HK-2 (cell line): ENCODE measurements at regions not wholly inside any gene's neighbourhood (a gene's known extent, or its start where the extent isn't known, plus 50 kb on each side); places are given as distances from the start of the nearest gene placed in this dataset.

Experiments
- DNase-seq: peaks from one replicate; pipeline ENCODE4 v3.0.0-alpha.2; 2018; ENCODE audit not compliant: unreplicated experiment

DNA sequence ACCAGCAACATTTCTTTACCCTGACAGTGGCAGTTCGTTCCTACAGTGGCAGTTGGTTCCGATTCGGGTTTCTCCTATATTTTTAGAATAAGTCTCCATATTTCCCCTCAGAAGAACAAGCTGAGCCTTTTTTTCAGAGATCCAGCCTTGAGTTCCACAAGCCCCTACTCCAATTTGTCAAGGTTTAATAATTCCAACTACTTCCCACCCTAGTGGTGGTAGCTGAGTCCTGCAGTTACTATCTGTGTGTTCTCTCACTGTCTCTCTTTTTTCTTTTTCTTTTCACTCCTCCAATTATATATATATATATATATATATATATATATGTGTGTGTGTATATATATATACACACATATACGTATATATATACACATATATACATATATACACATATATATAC is 1347.3 kb downstream of the PCDH9 start:
- DNase-seq = no peak

DNA sequence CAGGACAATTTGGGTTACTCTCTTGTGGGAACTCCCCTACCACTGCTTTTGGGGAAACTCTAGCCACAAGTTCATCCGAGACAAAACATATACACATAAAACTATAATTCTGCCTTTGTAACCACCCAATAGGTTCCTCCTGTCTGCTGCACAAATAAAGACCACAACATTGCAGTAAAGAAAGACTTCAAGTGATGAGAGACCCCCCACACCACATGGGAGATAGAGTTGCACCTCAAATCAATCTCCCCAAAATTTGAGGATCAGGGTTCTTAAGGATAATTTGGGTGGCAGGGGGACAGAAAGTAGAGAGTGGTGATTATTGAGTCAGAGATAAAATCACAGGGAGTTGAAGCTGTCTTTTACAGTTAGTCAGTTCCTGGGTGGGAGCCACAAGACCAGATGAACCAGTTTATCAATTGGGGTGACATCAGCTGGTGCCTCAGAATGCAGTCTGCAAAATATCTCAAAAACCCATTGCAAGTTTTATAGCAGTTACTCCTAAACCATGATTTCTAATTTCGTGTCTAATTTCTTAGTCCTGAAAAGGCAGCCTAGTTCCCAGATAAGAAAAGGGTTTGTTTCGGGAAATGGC is 1348.5 kb downstream of the PCDH9 start:
- DNase-seq = no peak

DNA sequence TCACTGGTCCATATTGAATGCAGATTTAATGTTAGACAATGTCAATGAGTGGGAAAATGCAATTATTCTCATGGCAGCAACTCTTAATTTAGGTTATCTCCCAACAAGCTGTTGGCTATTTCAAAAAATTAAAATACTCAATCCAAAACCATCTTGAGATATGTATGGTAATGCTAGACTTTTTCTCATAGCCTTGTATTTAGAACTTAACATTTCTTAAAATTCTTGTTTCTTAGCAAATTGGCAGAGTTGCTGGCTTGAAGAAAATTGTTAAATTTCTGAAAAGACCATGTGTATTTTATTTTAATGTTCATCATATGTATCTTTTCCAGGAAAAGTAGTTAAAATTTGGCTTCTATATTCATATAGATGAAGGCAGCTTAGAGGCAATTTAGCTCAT is 1355.1 kb downstream of the PCDH9 start:
- no peak for DNase-seq

DNA sequence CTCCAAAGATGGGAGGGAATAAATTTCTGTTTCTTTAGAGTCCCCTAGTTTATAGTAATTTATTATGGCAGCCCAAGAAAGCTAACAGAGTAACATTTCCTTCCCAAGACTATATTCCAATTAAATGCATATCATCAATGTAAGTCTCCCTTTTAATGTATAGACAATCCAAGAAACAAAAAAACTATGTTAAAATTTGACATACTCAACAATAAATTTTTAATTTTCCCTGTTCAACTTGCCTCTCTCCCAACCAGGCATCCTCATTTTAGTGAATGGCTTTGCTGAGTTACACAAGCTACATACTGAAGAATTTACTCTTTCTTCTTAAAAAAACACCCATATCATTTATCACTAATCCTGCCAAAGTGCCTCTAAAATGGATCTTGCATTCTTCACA is 1357.7 kb downstream of the PCDH9 start:
- no peak for DNase-seq

DNA sequence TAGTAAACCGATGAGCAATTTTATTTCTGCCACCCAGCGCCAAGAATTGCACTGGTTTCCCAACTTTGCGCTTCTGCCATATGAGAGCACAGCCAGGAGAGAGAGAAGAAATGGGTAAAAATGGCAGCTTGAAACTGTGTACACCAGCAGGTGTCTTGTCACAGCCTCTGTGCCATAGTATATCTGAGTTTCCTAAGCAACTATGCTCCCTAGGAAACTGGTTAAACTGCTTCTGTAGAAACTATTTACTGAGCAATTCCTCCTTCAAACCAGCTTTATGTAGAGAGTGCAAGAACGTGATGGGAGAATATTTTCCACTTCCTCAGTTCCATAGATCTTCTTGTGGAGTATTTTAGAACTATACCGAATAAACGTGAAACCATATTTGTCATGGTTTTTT is 1361.3 kb downstream of the PCDH9 start:
- DNase-seq = no peak

DNA sequence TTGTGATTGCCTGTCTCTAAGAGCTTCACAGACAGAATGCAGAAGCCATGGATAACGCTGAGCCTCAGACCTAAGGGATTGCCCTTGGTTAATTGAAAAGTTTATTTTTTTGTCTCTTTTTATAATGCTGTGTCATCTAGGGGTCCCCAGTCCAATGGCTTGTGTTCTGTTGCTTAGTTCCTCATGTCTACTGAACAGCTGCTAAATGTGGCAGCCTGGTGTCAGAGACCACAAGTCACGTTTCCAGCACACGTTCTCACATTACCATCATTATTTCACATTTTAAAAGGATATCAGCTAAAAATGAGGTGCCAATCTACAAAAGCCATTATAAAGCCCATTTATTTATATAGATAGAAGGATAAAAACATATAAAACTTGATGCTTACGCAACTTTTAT is 1362.0 kb downstream of the PCDH9 start:
- no peak for DNase-seq

DNA sequence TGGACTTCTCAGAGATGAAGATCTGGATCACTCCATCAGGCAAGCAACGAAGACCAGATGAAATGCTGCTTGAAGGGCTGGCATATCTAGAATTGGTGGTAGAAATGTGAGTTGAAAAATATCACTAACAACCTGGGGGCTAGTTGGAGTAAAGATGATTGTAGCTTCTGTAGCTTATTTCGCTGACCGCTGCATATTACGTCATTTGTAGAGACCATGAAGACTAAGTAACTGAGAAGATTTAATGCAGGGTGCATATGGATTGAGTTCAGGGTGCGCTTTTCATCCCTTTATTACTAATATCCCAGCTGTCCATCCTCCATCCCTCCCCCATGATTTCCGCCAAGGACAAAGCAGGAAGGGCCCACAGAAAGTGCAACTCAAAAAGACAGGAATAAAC is 1364.0 kb downstream of the PCDH9 start:
- no peak for DNase-seq

DNA sequence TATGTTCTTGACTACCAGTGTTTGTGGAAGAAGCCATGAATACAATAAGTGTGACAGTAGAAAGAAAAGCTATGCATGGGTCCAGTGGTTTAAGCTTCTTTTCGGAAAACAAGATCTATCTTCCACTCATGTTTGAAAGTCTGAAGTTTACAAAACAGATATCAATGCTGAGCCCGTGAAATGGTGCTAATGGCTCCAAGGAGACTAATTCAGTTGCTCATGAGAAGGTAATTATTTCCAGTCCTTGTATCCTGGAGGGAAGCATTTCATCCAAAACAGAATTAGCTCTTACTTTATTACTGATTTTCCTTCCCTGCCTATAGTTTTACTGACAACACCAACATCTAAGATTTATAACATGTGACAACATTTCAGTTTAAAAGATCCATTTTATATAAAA is 1364.9 kb downstream of the PCDH9 start:
- no peak for DNase-seq

DNA sequence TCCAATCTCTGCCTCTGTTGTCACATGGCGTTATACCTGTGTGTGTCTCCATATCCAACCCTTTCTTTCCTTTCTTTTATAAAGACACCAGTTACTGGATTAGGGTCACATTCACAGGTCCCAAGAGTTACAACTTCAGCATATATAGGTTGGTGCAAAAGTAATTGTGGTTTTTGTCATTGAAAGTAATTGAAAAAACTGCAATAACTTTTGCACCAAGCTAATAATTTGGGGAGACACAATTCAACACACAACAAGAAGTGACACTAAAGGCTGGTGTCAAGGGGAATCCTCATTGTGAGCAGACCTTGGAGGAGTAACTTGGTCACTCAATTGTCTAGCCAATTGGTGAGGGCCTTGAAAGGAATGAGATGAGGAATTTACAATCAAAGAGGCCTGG is 1366.1 kb downstream of the PCDH9 start:
- DNase-seq = no peak

DNA sequence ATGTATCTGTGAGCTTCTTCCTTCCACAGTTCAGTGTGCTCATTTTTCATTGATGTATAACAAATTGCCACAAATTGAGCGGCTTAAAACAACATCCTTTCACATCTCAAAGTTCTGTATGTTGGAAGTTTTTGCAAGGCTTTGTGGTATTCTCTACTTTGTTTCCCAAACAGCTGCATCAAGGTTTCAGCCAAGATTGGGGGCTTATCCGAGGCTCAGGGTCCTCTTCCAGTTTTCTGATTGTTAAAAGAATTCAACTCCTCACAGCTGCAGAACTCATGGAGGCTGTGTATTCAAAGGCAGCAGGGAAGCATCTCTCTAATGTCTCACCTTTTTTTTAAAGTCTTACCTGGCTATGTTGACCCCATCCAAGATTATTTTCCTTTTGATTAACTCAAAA is 1369.8 kb downstream of the PCDH9 start:
- DNase-seq = no peak

DNA sequence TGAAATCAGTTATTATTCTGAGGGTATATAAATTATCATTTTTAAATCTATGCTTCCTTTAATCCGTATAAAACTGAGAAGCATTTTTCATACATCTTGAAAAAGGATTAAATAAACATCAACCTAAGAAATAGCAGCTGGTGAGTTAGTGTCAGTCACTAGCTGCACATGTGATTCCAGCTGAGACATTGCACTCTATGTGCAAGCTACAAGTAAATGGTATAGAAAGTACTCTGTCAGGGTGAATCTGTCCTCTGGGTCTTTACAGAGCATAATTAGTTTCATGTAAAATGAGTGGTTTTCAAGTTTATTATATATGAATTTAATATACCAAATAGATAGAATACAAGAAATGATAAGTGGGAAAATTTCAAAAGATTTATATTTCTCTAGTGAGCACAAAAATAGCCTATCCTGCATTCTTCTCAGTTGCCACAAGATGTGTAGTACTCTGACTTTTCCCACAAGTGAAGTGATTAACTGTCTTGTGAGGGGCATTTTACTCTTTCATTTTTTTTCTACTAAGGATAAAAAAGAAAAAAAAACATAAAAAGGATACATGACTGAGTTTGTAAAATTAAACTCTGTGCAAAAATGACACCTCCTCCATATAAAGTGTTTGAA is 1372.1 kb downstream of the PCDH9 start:
- no peak for DNase-seq

DNA sequence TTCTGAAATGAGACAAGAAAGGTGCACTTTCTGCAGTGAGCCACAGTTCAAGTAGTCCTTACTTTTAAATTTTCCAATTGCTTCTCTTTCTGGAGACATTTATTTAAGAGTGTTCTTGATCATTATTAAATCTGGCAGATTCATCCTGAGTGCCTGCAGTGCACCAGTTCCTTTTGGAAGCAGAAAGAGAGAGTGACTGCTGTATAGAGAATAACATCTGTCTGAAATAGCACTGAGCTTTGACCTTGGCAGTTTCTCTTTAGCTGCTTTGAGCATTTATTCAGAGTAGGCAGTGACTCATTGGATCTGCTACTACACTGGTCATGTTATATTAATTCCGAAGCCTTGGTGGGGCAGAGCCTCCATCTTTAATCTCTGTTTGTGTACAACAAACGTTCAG is 1373.7 kb downstream of the PCDH9 start:
- no peak for DNase-seq

DNA sequence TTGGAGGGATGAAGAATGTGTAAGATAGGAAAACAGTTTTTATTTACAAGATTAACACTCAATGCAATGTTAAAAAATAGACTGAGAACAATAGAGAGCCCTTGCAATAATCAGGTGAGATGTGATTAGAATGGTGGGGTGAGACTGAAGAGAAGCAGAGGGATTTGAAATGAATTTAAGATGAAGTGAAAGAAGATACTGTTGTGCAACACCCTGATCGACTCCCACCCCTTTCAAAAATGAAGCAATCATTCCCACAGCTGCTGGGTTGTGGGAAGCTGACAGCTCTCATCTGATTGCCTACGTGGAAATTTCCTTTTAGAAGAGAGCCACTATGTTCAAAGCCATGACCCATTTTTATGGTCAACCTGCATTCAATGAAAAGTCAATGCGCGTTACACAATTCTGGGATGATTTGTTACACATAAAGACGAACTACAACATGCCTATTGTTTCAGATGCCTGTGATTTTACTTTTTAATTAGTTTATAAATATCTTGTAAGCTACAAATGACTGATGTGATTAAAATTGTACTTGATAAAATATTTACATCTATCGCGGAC is 1374.8 kb downstream of the PCDH9 start:
- DNase-seq = no peak

DNA sequence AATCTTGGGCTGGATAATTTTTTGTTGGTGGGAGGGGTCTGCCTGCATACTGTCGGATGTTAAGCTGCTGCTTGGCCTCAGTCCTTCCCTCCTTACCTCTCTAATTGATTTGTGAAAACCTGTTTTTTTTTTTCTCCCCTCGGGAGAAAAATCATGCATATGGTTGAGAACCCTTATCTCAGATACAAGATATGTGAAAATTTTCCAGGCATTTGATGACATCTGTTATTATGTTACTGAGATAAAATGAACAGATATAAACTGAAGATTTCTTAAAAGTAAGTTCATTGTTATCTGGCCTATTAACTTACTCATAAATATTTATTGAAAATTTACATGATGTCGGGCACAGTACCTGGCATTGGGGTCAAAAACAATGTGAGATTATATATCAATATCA is 1375.7 kb downstream of the PCDH9 start:
- DNase-seq = no peak

DNA sequence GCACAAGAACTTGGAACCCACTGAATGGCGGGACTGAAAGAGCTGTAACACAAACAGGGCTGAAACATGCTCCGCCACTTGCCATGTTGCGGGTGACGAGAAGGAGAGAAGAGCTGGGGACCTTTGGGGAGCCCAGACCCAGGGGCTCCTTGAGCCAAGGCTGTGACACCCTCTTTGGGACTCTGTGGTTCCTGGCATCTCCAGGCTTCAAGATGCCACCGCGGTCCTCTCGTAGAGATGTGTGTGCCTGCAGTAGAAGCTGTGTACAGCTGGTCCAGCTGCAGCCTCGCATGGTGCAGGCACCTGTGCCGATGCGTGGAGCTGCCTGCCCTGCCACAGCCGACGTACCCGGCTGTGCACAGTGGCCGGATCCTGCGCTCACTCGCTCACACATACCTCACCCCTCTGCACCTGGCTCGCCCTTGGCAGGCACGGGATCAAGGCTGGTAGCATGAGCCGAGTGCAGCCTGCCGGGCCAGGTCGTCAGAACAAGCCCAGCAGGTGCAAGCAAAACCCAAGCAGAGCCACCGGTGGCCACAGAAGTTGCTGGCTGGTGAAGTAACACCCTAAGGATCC is 1385.8 kb downstream of the PCDH9 start:
- no peak for DNase-seq

DNA sequence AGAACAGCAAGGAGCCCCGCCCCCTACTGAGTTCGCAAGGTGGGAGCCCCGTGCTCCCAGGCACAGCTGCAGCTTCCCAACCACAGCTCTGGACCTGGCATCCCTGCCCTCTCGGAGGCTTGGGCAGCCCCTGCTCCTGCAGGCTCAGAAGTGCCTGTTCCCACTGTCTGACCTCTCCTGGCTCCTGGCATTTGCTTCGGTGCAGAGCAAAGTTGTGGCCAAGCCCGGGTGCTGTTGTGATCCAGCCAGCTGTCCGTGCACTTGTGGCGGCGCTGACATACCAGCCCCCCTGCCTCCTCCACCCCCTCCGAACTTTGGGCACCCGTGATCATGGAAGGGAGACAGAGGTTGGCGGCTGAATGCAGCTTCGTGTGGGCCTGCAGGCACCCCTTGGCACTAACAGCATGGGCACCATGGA is 1386.8 kb downstream of the PCDH9 start:
- no peak for DNase-seq

DNA sequence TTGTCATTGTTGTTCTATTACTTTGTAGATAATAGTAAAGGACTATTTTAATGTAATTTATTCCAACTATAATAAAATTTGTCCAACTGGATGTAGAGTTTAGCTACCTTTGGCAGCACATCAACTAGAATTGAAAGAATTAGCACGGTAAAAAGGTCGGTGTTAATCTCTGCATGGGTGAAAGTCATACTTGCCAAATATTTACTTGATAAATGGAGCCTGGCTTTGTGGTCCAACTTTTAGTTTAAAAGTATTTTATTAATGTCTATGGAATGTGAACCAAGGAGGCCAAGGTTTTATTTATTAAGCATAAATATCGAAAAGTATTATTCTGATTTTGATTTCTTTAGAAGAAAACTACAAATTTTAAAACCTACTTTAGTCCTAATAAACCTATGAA is 1389.0 kb downstream of the PCDH9 start:
- DNase-seq = no peak

DNA sequence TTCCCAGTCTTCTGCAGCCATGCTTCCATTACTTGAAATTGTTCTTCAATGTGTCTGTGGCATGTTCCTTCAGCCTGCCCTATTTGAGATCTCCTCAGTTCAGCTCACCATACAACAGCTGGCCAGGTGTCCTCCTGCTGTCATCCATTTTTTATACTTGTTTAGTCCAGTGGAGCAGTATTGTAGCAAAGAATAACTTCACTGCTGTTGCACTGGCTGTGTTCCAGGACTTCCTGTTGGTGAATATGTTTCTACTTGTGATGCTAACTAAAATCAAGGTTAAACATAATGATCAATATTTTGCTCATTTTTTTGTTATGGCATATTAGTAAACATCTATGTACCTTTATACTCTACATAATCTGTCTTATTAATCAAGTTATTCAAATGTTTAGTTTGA is 1394.1 kb downstream of the PCDH9 start:
- DNase-seq = no peak

DNA sequence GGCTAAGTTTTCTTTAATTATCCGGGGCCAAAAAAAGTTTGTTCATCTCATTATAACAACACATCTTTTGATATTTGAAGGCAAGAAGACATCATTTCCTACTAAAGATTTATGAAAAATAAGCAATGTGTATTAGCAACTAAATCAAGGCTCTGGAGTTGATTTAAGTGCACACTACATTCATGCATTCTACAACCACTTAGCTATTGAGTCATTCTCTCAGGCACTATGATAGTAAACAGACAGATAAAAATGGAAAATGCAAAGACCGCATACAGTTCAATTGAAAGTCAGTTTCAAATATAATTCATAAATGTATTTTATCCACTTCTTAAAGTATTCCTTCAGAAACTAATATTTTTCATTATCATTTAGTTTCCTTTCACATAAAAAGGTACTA is 1395.2 kb downstream of the PCDH9 start:
- DNase-seq = no peak

DNA sequence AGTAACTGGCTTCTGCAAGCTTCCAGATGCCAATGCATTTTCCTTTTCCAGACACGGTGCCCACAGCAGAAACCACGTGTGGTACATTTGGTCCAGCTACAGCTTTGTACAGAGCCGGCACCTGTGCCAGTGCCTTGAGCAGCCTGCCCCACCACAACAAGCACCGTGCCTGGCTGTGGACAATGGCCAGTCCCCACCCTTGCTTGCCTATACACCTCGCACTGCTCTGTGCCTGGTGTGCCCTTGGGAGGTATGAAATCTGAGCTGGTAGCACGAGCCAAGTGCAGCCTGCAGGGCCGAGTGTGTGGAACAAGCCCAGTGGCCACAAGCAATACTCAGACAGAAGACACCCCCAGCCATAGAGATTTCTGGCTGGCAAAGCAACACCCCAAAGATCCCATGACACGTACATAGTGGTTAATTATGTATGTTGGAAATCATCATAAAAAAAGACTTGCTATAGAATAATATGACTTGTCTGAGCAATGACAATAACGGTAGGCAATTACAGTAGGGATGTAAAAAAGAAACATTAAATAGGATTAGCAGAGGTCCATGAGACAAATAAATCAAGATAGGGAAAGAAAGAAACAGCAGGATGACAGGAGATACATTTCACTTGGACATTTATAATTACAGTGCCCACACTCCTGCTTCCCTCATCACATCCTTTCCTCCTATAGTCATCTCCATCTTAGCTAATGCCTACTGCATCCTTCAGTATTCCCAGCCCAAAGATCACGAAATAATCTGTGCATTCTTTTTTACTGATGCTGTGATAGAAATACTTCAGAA is 1399.5 kb downstream of the PCDH9 start:
- DNase-seq = no peak

DNA sequence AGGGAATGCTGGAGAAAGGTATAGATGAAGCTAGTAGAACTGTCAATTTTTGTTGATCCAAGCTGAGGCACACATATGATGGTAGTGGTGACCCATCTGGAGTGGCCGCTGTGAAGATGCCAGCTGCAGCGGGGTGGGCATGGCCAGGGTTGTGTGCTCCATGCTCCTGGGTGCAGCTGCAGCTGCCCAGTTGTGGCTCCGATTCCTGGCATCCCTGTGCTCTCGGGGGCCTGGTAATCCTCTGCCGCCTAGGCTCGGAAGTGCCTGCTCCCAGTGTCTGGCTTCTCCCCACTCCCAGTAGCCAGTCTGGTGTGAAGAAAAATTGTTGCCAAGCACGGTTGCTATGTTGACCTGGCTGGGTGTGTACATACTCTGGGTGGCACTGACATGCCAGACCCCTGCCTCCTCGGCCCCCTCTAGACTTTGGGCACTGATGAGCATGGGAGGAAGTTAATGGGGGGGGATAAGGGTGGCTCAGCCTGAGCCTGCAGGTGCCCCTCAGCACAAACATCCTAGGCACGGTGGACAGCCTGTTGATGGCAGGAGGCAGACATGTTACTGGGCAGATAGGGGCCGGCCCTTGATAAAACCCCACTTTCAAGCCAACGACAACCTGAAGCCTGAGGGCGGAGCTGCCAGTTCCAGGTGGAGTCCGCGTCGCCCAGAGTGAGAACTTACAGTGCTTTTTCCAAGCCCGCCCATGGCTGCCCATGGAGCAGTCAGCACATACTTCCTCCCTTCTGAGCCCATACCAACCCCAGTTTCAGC is 1400.7 kb downstream of the PCDH9 start:
- DNase-seq = no peak

DNA sequence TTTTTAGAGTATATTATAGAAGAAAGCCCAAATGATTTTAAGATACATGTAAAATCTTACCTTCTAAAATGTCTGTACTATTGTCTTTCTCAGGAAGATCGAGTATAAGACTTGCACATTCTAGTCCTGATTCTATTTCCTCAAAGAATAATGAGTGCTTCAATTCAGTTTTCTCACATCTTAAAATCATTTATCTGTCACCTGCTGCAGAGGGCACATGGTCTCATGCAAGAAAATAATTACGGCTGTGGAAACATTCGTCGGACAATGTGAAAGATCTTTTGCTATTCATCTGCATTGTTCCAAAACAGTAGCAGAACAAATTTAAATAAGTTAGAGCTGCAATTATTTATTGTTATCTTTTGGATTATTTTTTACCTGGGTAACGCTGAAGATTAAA is 1403.5 kb downstream of the PCDH9 start:
- no peak for DNase-seq
